C4-2B (cell line): ENCODE measurements at regions not wholly inside any gene's neighbourhood (a gene's known extent, or its start where the extent isn't known, plus 50 kb on each side); places are given as distances from the start of the nearest gene placed in this dataset.
"Not testable (repeated sequence)": the region's sequence is repeated elsewhere in the genome, so short reads cannot be mapped to it uniquely, and the experiment has no call there.

ENCODE experiments used
- H3K27ac ChIP-seq: fragments of 450-650 bp; 2 replicates; pipeline ENCODE4 v1.5.1; 2017
- ZFX ChIP-seq: fragments of 450-650 bp; IDR thresholded peaks from 2 replicates; pipeline ENCODE4 v1.6.1; 2017
- TF ChIP-seq, protein P1 (sequence below): fragments of 450-650 bp; conservative IDR thresholded peaks from 2 replicates; pipeline ENCODE4 v1.5.1; 2017; ENCODE audit warnings: mild to moderate bottlenecking

- no peak overlapping the region for H3K27ac ChIP-seq
- TF ChIP-seq, protein P1, sequence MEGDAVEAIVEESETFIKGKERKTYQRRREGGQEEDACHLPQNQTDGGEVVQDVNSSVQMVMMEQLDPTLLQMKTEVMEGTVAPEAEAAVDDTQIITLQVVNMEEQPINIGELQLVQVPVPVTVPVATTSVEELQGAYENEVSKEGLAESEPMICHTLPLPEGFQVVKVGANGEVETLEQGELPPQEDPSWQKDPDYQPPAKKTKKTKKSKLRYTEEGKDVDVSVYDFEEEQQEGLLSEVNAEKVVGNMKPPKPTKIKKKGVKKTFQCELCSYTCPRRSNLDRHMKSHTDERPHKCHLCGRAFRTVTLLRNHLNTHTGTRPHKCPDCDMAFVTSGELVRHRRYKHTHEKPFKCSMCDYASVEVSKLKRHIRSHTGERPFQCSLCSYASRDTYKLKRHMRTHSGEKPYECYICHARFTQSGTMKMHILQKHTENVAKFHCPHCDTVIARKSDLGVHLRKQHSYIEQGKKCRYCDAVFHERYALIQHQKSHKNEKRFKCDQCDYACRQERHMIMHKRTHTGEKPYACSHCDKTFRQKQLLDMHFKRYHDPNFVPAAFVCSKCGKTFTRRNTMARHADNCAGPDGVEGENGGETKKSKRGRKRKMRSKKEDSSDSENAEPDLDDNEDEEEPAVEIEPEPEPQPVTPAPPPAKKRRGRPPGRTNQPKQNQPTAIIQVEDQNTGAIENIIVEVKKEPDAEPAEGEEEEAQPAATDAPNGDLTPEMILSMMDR, result no peak
- no peak for TF ChIP-seq ZFX
Observed at GRCh38 chr4:66300336-66300934, 630.1 kb upstream of the EPHA5 start.

GRCh38 chr4:66298569-66298968 lies 628.3 kb upstream of the EPHA5 start:
- H3K27ac ChIP-seq, result no peak overlapping the region
- TF ChIP-seq ZFX, result no peak

- no peak overlapping the region for H3K27ac ChIP-seq
- TF ChIP-seq, protein P1, result no peak
- no peak for TF ChIP-seq ZFX
Observed at GRCh38 chr4:66297703-66298102, 627.4 kb upstream of the EPHA5 start.

- TF ChIP-seq ZFX, result no peak
- TF ChIP-seq, protein P1, result no peak
- no peak overlapping the region for H3K27ac ChIP-seq
Observed at GRCh38 chr4:66294638-66295037, 624.3 kb upstream of the EPHA5 start.

GRCh38 chr4:66284991-66285451 lies 614.7 kb upstream of the EPHA5 start:
- TF ChIP-seq, protein P1, result no peak
- TF ChIP-seq ZFX, result no peak
- no peak overlapping the region for H3K27ac ChIP-seq

- TF ChIP-seq, protein P1, result no peak
- TF ChIP-seq ZFX, result no peak
- no peak overlapping the region for H3K27ac ChIP-seq
Observed at GRCh38 chr4:66279084-66279483, 608.8 kb upstream of the EPHA5 start.

DNA sequence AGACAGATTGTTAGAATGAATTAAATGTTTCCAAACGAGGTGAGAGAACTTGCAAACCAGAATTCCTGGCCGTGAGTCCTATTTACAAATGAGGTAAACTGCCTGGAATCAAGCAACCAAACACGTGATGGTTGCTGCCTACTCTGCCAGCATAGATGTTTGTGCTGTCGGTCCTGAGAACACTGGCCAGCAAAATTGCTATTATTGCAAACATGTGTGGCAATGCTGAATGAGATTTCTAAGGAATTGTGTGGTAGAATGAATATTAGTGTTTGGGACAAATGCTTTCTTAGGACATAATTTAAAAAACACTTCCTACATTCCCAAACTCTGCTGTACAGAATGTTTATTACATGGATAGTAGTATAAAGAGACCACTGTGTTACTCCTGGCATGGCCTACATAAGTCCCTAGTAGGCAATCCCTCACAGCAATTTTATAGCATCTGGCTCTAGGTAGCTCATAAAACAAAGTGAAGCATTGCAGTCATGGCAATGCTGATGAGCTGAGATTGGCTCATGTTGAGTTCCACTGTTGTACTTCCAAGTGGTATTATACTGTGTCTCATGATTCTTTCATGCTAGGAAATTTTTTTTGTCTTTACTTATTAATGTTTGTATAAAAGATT lies 605.2 kb upstream of the EPHA5 start:
- H3K27ac ChIP-seq, result no peak overlapping the region
- TF ChIP-seq ZFX, result no peak
- TF ChIP-seq, protein P1, result no peak

DNA sequence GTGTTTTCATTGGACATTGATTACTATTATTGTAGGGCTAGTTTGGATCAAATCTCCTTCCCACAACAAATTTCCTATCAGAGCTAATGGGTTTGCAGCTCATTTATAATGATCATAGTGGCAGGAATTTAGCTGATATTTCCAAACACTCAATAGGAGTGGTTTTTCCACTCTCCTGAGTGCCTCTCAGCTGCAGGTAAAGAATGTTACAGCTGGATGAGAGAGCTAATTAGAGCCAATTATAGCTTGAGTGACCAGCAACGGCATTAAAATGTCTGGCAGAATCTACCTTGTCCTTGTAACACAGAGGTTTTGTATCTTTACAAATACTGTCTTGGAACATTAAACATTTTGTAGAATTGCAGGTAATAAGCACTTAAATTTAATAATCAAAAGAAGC lies 602.8 kb upstream of the EPHA5 start:
- TF ChIP-seq ZFX, result no peak
- TF ChIP-seq, protein P1, result no peak
- H3K27ac ChIP-seq, result no peak overlapping the region

GRCh38 chr4:66270356-66270755 lies 600.1 kb upstream of the EPHA5 start:
- not testable (repeated sequence) for H3K27ac ChIP-seq

DNA sequence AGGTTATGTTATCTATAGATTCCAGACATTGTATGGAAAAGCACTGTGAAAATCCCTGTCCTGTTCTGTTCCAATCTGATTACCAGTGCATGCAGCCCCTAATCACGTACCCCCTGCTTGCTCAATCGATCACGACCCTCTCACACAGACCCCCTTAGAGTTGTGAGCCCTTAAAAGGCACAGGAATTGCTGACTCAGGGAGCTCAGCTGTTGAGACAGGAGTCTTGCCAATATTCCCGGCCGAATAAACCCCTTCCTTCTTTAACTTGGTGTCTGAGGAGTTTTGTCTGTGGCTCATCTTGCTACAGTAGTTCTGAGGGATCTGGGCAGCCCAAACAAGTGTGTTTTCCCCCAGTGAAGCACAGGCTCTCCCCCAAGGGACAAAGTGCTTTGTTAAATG lies 596.3 kb upstream of the EPHA5 start:
- H3K27ac ChIP-seq, result not testable (repeated sequence)
